ENCODE measurements at regions not wholly inside any gene's neighbourhood (a gene's known extent, or its start where the extent isn't known, plus 50 kb on each side); places are given as distances from the start of the nearest gene placed in this dataset.

GRCh38 chr11:110026858-110027626, 66.2 kb upstream of the ZC3H12C start:
- TF ChIP-seq YY1 (IDR thresholded peaks at IDR 0.05; ENCODE audit: insufficient read depth, insufficient read length) (no peak), ZNF274 (IDR thresholded peaks at IDR 0.05; ENCODE audit: low read depth, low read length) (no peak), SUZ12 (IDR thresholded peaks at IDR 0.05; ENCODE audit: extremely low read depth, insufficient read depth, insufficient read length) (no peak)

All from NT2/D1 (cell line).